ENCODE measurements at regions not wholly inside any gene's neighbourhood (a gene's known extent, or its start where the extent isn't known, plus 50 kb on each side); places are given as distances from the start of the nearest gene placed in this dataset.

GRCh38 chr1:163872067-163872466 lies 550.3 kb downstream of the NUF2 start:
- no peak for TF ChIP-seq CTCF (IDR thresholded peaks at IDR 0.05; ENCODE audit: insufficient read depth, low read depth, low read length)
- TF ChIP-seq EZH2 (IDR thresholded peaks at IDR 0.05; ENCODE audit: insufficient read depth, low read length), result no peak

All from astrocyte (in vitro differentiated cells and primary cell).